A549 (cell line): ENCODE measurements at regions not wholly inside any gene's neighbourhood (a gene's known extent, or its start where the extent isn't known, plus 50 kb on each side); places are given as distances from the start of the nearest gene placed in this dataset.

ENCODE experiments used
- ATAC-seq, 2 experiments: fragments of 200-7000 bp in 1 of 2; fragments of >200 bp in 1 of 2; cut with Nextera tagmentation in 1 of 2; cut with Tn5 transposase in 1 of 2; 3 replicates each; pipeline versions ENCODE4 v1.8.0 to v1.9.1; 2018 to 2020; ENCODE audit warnings: mild to moderate bottlenecking in 1 of 2, moderate library complexity in 1 of 2
- CTCF ChIA-PET: fragments of 300-600 bp; sonication (Branson Sonifier 250); formaldehyde crosslinking; extraction: SDS; loops from one replicate; lab custom pipeline; 2021; ENCODE audit warnings: antibody characterized with exemption, inconsistent platforms; lab: Yijun Ruan, JAX
- POLR2A ChIA-PET: fragments of 350-600 bp; formaldehyde crosslinking; extraction: SDS; loops from one replicate; lab custom pipeline; 2021; ENCODE audit warnings: antibody characterized with exemption, inconsistent platforms; lab: Yijun Ruan, JAX
- DNase-seq, 2 experiments: peaks; one replicate each; pipeline versions ENCODE4 v3.0.0 to v3.0.0-alpha.2; 2011 to 2016; ENCODE audit warnings: low read depth in 1 of 2, low spot score in 1 of 2
- FAIRE-seq: peaks from 2 replicates; lab custom pipeline; 2011; peaks lifted over from hg19 to GRCh38; lab: Jason Lieb, UNC
- H3K27ac ChIP-seq, 2 experiments: fragments of >200 bp; sonication (Bioruptor Twin); formaldehyde crosslinking; 3 replicates each; pipeline ENCODE4 v1.5.1; 2016 to 2017
- H3K4me1 ChIP-seq: fragments of >200 bp; sonication (Bioruptor Twin); formaldehyde crosslinking; 3 replicates; pipeline ENCODE4 v1.6.1; 2016
- H3K4me2 ChIP-seq: fragments of >200 bp; sonication (Bioruptor Twin); formaldehyde crosslinking; 3 replicates; pipeline ENCODE4 v1.6.1; 2016
- H3K4me3 ChIP-seq: fragments of >200 bp; sonication (Bioruptor Twin); formaldehyde crosslinking; 3 replicates; pipeline ENCODE4 v1.5.1; 2016
- H3K9me3 ChIP-seq: fragments of >200 bp; sonication (Bioruptor Twin); formaldehyde crosslinking; 3 replicates; pipeline ENCODE4 v1.6.1; 2016
- BHLHE40 ChIP-seq: IDR thresholded peaks from 2 replicates; pipeline ENCODE4 v1.6.1; 2012; ENCODE audit warnings: low read depth, low read length, inconsistent platforms
- CHD2 ChIP-seq: fragments of 150-350 bp; IDR thresholded peaks from 2 replicates; pipeline ENCODE4 v1.6.1; 2014; ENCODE audit warnings: low read length; ENCODE audit not compliant: partially characterized antibody
- CHD4 ChIP-seq: fragments of 200-600 bp; sonication (generic); IDR thresholded peaks from 2 replicates; pipeline ENCODE4 v1.6.1; 2016; ENCODE audit warnings: antibody characterized with exemption, mild to moderate bottlenecking, borderline replicate concordance
- E2F6 ChIP-seq: IDR thresholded peaks from 2 replicates; pipeline ENCODE4 v1.6.1; 2012; ENCODE audit warnings: low read depth, borderline replicate concordance
- FOSB ChIP-seq: fragments of 250-450 bp; sonication (Bioruptor Pico); IDR thresholded peaks from 2 replicates; pipeline ENCODE4 v1.5.0; 2020; ENCODE audit warnings: mild to moderate bottlenecking, moderate library complexity
- FOSL2 ChIP-seq, 2 experiments: fragments of 450-650 bp in 1 of 2; fragments of >200 bp in 1 of 2; sonication (Bioruptor Twin) in 1 of 2; formaldehyde crosslinking; IDR thresholded peaks; 2 replicates each; pipeline versions ENCODE4 v1.5.0 to v1.6.1; 2016 to 2020; ENCODE audit warnings: mild to moderate bottlenecking in 1 of 2, moderate library complexity in 1 of 2
- HEYL ChIP-seq: fragments of 250-450 bp; sonication (Bioruptor Pico); IDR thresholded peaks from 2 replicates; pipeline ENCODE4 v1.8.0; 2021; ENCODE audit warnings: mild to moderate bottlenecking, moderate library complexity
- HMGXB4 ChIP-seq: fragments of 250-450 bp; sonication (Bioruptor Pico); IDR thresholded peaks from 2 replicates; pipeline ENCODE4 v1.5.0; 2021; ENCODE audit warnings: mild to moderate bottlenecking, moderate library complexity, borderline replicate concordance
- HOXA7 ChIP-seq: fragments of 250-450 bp; sonication (Bioruptor Pico); IDR thresholded peaks from 2 replicates; pipeline ENCODE4 v1.5.0; 2020; ENCODE audit warnings: mild to moderate bottlenecking, moderate library complexity
- HOXB5 ChIP-seq: fragments of 250-450 bp; sonication (Bioruptor Pico); IDR thresholded peaks from 2 replicates; pipeline ENCODE4 v1.5.0; 2020; ENCODE audit warnings: mild to moderate bottlenecking, moderate library complexity
- JUN ChIP-seq, 2 experiments: fragments of >200 bp; sonication (Bioruptor Twin); formaldehyde crosslinking; IDR thresholded peaks; 2 replicates in 1 of 2; 3 replicates in 1 of 2; pipeline ENCODE4 v1.6.1; 2016 to 2017
- KDM1A ChIP-seq: fragments of 200-600 bp; sonication (generic); IDR thresholded peaks from 2 replicates; pipeline ENCODE4 v1.6.1; 2016; ENCODE audit warnings: low read depth, mild to moderate bottlenecking
- MAZ ChIP-seq: fragments of 150-350 bp; IDR thresholded peaks from 2 replicates; pipeline ENCODE4 v1.6.1; 2014; ENCODE audit warnings: antibody characterized with exemption, low read depth, low read length, borderline replicate concordance
- PBX3 ChIP-seq: IDR thresholded peaks from 2 replicates; pipeline ENCODE4 v1.6.1; 2012
- PHF8 ChIP-seq: fragments of 200-600 bp; sonication (generic); IDR thresholded peaks from 2 replicates; pipeline ENCODE4 v1.6.1; 2016; ENCODE audit warnings: low read depth, mild to moderate bottlenecking, antibody characterized with exemption, moderate library complexity, borderline replicate concordance
- RNF2 ChIP-seq: fragments of 200-600 bp; sonication (generic); IDR thresholded peaks from 2 replicates; pipeline ENCODE4 v1.6.1; 2016; ENCODE audit warnings: low read depth, mild to moderate bottlenecking, antibody characterized with exemption, moderate library complexity, borderline replicate concordance
- SMC3 ChIP-seq: fragments of >200 bp; sonication (Bioruptor Twin); formaldehyde crosslinking; IDR thresholded peaks from 3 replicates; pipeline ENCODE4 v1.6.1; 2018; ENCODE audit warnings: inconsistent platforms
- ZC3H11A ChIP-seq: fragments of 450-650 bp; IDR thresholded peaks from 2 replicates; pipeline ENCODE4 v1.6.1; 2014; ENCODE audit warnings: antibody characterized with exemption, mild to moderate bottlenecking
- WGBS: methylation state at CpG from one replicate; pipeline ENCODE4 v1.1.6; 2017; ENCODE audit errors: missing lambda C conversion rate; 5-methylcytosine and 5-hydroxymethylcytosine counted together
- TF ChIP-seq, protein P1 (sequence below): fragments of 150-350 bp; IDR thresholded peaks from 2 replicates; pipeline ENCODE4 v1.6.1; 2014; ENCODE audit warnings: low read depth, mild to moderate bottlenecking, low read length
- TF ChIP-seq, protein P2 (sequence below): fragments of 200-600 bp; sonication (generic); IDR thresholded peaks from 2 replicates; pipeline ENCODE4 v1.6.1; 2016; ENCODE audit warnings: antibody characterized with exemption, mild to moderate bottlenecking, moderate library complexity
- TF ChIP-seq, protein P3 (sequence below): fragments of 250-450 bp; sonication (Bioruptor Pico); IDR thresholded peaks from 2 replicates; pipeline ENCODE4 v1.5.0; 2020; ENCODE audit warnings: low read depth, mild to moderate bottlenecking, moderate library complexity
- TF ChIP-seq, protein P4 (sequence below): fragments of >200 bp; sonication (Bioruptor Twin); formaldehyde crosslinking; IDR thresholded peaks from 3 replicates; pipeline ENCODE4 v1.5.1; 2016

- Histone ChIP-seq H3K27ac (no peak overlapping the region), H3K4me1 (no peaks in the 10 kb centered on the region), H3K9me3 (no peaks in the 10 kb centered on the region; the same call in 2 of the 3 replicates), H3K4me2 (no peak overlapping the region), H3K4me3 (no peak overlapping the region)
- ChIA-PET CTCF (no interaction called here), POLR2A (no interaction called here)
- ATAC-seq (no peak), DNase-seq (no peak), FAIRE-seq (no peak)
- 58% methylated on average over 3 of the region's 3 CpGs for WGBS
- TF ChIP-seq JUN (IDR thresholded peaks at IDR 0.05): no peak
- TF ChIP-seq ZC3H11A: no peak
- no peak for TF ChIP-seq PBX3
- TF ChIP-seq BHLHE40: no peak
- no peak for TF ChIP-seq HOXB5 (CRISPR knock-in tag)
- TF ChIP-seq, protein P1, sequence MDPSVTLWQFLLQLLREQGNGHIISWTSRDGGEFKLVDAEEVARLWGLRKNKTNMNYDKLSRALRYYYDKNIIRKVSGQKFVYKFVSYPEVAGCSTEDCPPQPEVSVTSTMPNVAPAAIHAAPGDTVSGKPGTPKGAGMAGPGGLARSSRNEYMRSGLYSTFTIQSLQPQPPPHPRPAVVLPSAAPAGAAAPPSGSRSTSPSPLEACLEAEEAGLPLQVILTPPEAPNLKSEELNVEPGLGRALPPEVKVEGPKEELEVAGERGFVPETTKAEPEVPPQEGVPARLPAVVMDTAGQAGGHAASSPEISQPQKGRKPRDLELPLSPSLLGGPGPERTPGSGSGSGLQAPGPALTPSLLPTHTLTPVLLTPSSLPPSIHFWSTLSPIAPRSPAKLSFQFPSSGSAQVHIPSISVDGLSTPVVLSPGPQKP: no peak
- TF ChIP-seq, protein P2, sequence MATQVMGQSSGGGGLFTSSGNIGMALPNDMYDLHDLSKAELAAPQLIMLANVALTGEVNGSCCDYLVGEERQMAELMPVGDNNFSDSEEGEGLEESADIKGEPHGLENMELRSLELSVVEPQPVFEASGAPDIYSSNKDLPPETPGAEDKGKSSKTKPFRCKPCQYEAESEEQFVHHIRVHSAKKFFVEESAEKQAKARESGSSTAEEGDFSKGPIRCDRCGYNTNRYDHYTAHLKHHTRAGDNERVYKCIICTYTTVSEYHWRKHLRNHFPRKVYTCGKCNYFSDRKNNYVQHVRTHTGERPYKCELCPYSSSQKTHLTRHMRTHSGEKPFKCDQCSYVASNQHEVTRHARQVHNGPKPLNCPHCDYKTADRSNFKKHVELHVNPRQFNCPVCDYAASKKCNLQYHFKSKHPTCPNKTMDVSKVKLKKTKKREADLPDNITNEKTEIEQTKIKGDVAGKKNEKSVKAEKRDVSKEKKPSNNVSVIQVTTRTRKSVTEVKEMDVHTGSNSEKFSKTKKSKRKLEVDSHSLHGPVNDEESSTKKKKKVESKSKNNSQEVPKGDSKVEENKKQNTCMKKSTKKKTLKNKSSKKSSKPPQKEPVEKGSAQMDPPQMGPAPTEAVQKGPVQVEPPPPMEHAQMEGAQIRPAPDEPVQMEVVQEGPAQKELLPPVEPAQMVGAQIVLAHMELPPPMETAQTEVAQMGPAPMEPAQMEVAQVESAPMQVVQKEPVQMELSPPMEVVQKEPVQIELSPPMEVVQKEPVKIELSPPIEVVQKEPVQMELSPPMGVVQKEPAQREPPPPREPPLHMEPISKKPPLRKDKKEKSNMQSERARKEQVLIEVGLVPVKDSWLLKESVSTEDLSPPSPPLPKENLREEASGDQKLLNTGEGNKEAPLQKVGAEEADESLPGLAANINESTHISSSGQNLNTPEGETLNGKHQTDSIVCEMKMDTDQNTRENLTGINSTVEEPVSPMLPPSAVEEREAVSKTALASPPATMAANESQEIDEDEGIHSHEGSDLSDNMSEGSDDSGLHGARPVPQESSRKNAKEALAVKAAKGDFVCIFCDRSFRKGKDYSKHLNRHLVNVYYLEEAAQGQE: no peak
- TF ChIP-seq HMGXB4 (CRISPR knock-in tag): no peak
- no peak for TF ChIP-seq KDM1A
- no peak for TF ChIP-seq FOSB
- TF ChIP-seq FOSL2 (IDR thresholded peaks at IDR 0.05): no peak
- TF ChIP-seq FOSL2 (CRISPR knock-in tag; IDR thresholded peaks at IDR 0.05): no peak
- TF ChIP-seq PHF8: no peak
- TF ChIP-seq CHD2: no peak
- no peak for TF ChIP-seq HEYL (CRISPR knock-in tag)
- no peak for TF ChIP-seq MAZ
Measured at GRCh38 chr4:173745765-173746164, 215.7 kb upstream of the HAND2 start.

DNA sequence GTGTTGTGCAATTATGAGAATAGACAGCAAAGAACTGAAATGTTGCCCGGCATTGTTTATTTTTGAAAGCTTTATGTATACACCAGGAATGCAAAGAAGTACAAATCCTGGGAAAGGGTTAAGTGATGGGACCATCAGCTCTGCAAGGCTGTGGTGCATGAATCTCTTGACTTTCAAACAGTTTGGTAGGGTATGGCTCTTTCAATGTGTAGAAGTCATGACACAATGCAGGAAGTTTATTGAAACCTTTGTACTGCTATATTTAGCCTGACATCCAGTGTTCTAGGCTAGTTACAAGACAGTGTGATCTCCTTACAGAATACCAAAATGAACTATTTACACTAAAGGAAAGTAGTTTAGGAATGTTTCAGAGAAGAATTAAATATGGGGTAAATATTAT lies 206.8 kb upstream of the HAND2 start:
- no peak overlapping the region for H3K4me2 ChIP-seq
- POLR2A ChIA-PET: no interaction called here
- no peak overlapping the region for H3K4me3 ChIP-seq
- no peaks in the 10 kb centered on the region for H3K9me3 ChIP-seq
- FAIRE-seq (no peak), ATAC-seq (no peak), DNase-seq (no peak)
- no peak overlapping the region for H3K27ac ChIP-seq
- 53% methylated on average over 1 of the region's 1 CpG for WGBS
- no peak for TF ChIP-seq RNF2
- TF ChIP-seq FOSB: no peak
- no peak for TF ChIP-seq E2F6
- no peak for TF ChIP-seq FOSL2 (IDR thresholded peaks at IDR 0.05)
- no peak for TF ChIP-seq FOSL2 (CRISPR knock-in tag; IDR thresholded peaks at IDR 0.05)
- TF ChIP-seq HOXA7 (CRISPR knock-in tag): no peak
- TF ChIP-seq, protein P3, sequence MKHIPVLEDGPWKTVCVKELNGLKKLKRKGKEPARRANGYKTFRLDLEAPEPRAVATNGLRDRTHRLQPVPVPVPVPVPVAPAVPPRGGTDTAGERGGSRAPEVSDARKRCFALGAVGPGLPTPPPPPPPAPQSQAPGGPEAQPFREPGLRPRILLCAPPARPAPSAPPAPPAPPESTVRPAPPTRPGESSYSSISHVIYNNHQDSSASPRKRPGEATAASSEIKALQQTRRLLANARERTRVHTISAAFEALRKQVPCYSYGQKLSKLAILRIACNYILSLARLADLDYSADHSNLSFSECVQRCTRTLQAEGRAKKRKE: no peak
- TF ChIP-seq, protein P4, sequence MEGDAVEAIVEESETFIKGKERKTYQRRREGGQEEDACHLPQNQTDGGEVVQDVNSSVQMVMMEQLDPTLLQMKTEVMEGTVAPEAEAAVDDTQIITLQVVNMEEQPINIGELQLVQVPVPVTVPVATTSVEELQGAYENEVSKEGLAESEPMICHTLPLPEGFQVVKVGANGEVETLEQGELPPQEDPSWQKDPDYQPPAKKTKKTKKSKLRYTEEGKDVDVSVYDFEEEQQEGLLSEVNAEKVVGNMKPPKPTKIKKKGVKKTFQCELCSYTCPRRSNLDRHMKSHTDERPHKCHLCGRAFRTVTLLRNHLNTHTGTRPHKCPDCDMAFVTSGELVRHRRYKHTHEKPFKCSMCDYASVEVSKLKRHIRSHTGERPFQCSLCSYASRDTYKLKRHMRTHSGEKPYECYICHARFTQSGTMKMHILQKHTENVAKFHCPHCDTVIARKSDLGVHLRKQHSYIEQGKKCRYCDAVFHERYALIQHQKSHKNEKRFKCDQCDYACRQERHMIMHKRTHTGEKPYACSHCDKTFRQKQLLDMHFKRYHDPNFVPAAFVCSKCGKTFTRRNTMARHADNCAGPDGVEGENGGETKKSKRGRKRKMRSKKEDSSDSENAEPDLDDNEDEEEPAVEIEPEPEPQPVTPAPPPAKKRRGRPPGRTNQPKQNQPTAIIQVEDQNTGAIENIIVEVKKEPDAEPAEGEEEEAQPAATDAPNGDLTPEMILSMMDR: no peak
- no peak for TF ChIP-seq MAZ
- TF ChIP-seq SMC3: no peak
- no peak for TF ChIP-seq CHD4
- CTCF ChIA-PET: no interaction called here
- no peaks in the 10 kb centered on the region for H3K4me1 ChIP-seq
